IMR-90 (cell line): ENCODE measurements at regions not wholly inside any gene's neighbourhood (a gene's known extent, or its start where the extent isn't known, plus 50 kb on each side); places are given as distances from the start of the nearest gene placed in this dataset.

Source experiments
- CTCF ChIP-seq: conservative IDR thresholded peaks from 2 replicates; pipeline ENCODE4 v1.5.1; 2012; ENCODE audit warnings: mild to moderate bottlenecking, low read depth, low read length, improper control_type of control experiment
- MAZ ChIP-seq: IDR thresholded peaks from 2 replicates; pipeline ENCODE4 v1.6.1; 2012; ENCODE audit warnings: low read depth, mild to moderate bottlenecking, low read length, improper control_type of control experiment, moderate library complexity, borderline replicate concordance
- POLR2A ChIP-seq: IDR thresholded peaks from 2 replicates; pipeline ENCODE4 v1.6.1; 2012; ENCODE audit warnings: mild to moderate bottlenecking, low read depth, low read length

DNA sequence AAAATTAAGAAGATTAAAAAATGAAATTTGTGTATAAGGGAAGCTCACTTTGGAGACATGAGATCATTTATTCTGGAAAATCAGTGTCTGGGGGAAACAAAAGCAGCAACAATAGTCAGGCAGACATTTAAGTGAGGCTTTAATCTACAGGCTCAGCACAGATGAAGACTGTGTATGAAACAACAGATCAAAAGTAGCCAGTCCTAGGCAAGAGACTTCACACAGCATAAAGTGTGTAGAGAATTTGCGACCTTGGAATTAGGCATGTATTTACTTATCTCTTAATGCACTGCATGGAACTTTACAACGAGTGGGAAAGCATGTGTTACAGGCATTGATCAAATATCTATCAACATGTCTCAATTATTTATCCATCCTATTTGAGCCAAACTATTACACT lies 1099.9 kb downstream of the PLA2G4A start:
- TF ChIP-seq CTCF (no peak), MAZ (no peak), POLR2A (no peak)
